H9 (cell line): ENCODE measurements at regions not wholly inside any gene's neighbourhood (a gene's known extent, or its start where the extent isn't known, plus 50 kb on each side); places are given as distances from the start of the nearest gene placed in this dataset.

ENCODE experiments used
- DNase-seq: peaks from one replicate; pipeline ENCODE4 v3.0.0-alpha.2; 2017
- H2AFZ ChIP-seq: one replicate; pipeline ENCODE4 v1.6.1; 2013; ENCODE audit warnings: mild to moderate bottlenecking, low read length, control low read depth, moderate library complexity
- H2AK5ac ChIP-seq: 2 replicates; pipeline ENCODE4 v1.6.1; 2013; ENCODE audit warnings: low read length, control low read depth, mixed read lengths; ENCODE audit not compliant: insufficient read length
- H2BK120ac ChIP-seq: one replicate; pipeline ENCODE4 v1.6.1; 2013; ENCODE audit warnings: low read depth, mild to moderate bottlenecking, low read length, control low read depth, inconsistent platforms; ENCODE audit not compliant: poor library complexity, severe bottlenecking
- H2BK12ac ChIP-seq: 2 replicates; pipeline ENCODE4 v1.6.1; 2013; ENCODE audit warnings: low read length, control low read depth, mixed read lengths, low read depth; ENCODE audit not compliant: insufficient read length
- H2BK15ac ChIP-seq: 2 replicates; pipeline ENCODE4 v1.6.1; 2013; ENCODE audit warnings: low read depth, low read length, control low read depth
- H2BK20ac ChIP-seq: one replicate; pipeline ENCODE4 v1.6.1; 2013; ENCODE audit warnings: low read depth, mild to moderate bottlenecking, low read length, control low read depth, inconsistent platforms; ENCODE audit not compliant: poor library complexity, severe bottlenecking
- H2BK5ac ChIP-seq: 2 replicates; pipeline ENCODE4 v1.6.1; 2013; ENCODE audit warnings: low read length, control low read depth, mixed read lengths; ENCODE audit not compliant: insufficient read length
- H3K14ac ChIP-seq: 2 replicates; pipeline ENCODE4 v1.6.1; 2013; ENCODE audit warnings: low read length, control low read depth; ENCODE audit not compliant: insufficient read depth
- H3K18ac ChIP-seq: 2 replicates; pipeline ENCODE4 v1.6.1; 2013; ENCODE audit warnings: low read depth, mild to moderate bottlenecking, mixed read lengths, low read length, control low read depth; ENCODE audit not compliant: insufficient read length
- H3K23ac ChIP-seq: 2 replicates; pipeline ENCODE4 v1.6.1; 2013; ENCODE audit warnings: low read length, control low read depth, mixed read lengths, low read depth; ENCODE audit not compliant: insufficient read length
- H3K23me2 ChIP-seq: 2 replicates; pipeline ENCODE4 v1.6.1; 2013; ENCODE audit warnings: low read depth, mild to moderate bottlenecking, mixed read lengths, low read length, control low read depth; ENCODE audit not compliant: insufficient read length, poor library complexity, severe bottlenecking
- H3K27ac ChIP-seq: 2 replicates; pipeline ENCODE4 v1.5.1; 2013; ENCODE audit warnings: low read length, control low read depth, mixed read lengths, low read depth; ENCODE audit not compliant: insufficient read length
- H3K27me3 ChIP-seq: 2 replicates; pipeline ENCODE4 v1.6.1; 2013; ENCODE audit warnings: low read length, control low read depth, inconsistent platforms; ENCODE audit not compliant: insufficient read depth
- H3K4ac ChIP-seq: 2 replicates; pipeline ENCODE4 v1.6.1; 2013; ENCODE audit warnings: low read depth, mild to moderate bottlenecking, control low read depth, inconsistent platforms, low read length, moderate library complexity
- H3K4me1 ChIP-seq: 2 replicates; pipeline ENCODE4 v1.6.1; 2013; ENCODE audit warnings: low read length, control low read depth, inconsistent platforms; ENCODE audit not compliant: insufficient read depth
- H3K4me2 ChIP-seq: 2 replicates; pipeline ENCODE4 v1.6.1; 2013; ENCODE audit warnings: low read length, control low read depth, mixed read lengths; ENCODE audit not compliant: insufficient read length, insufficient read depth
- H3K56ac ChIP-seq: 2 replicates; pipeline ENCODE4 v1.6.1; 2013; ENCODE audit warnings: low read depth, mild to moderate bottlenecking, mixed read lengths, low read length, control low read depth; ENCODE audit not compliant: insufficient read length
- H3K79me1 ChIP-seq: 2 replicates; pipeline ENCODE4 v1.6.1; 2013; ENCODE audit warnings: low read depth, mild to moderate bottlenecking, moderate library complexity, low read length, control low read depth, inconsistent platforms; ENCODE audit not compliant: insufficient read depth, poor library complexity, severe bottlenecking
- H3K79me2 ChIP-seq: 2 replicates; pipeline ENCODE4 v1.6.1; 2013; ENCODE audit warnings: low read length, control low read depth, inconsistent platforms; ENCODE audit not compliant: insufficient read depth
- H3K9ac ChIP-seq: 2 replicates; pipeline ENCODE4 v1.6.1; 2013; ENCODE audit warnings: low read length, control low read depth, mixed read lengths; ENCODE audit not compliant: insufficient read length; ENCODE audit errors: extremely low read depth
- H3K9me3 ChIP-seq: one replicate; pipeline ENCODE4 v1.6.1; 2013; ENCODE audit warnings: low read depth, low read length, inconsistent platforms; ENCODE audit not compliant: control insufficient read depth
- H3T11ph ChIP-seq: one replicate; pipeline ENCODE4 v1.6.1; 2013; ENCODE audit warnings: mild to moderate bottlenecking, low read length, control low read depth, inconsistent platforms
- H4K20me1 ChIP-seq: one replicate; pipeline ENCODE4 v1.6.1; 2013; ENCODE audit not compliant: control insufficient read depth, insufficient read length, insufficient read depth
- H4K5ac ChIP-seq: 2 replicates; pipeline ENCODE4 v1.6.1; 2013; ENCODE audit warnings: low read depth, mild to moderate bottlenecking, mixed read lengths, low read length, control low read depth; ENCODE audit not compliant: insufficient read length
- H4K8ac ChIP-seq: replicated peaks from 2 replicates; pipeline ENCODE4 v1.6.1; 2013; ENCODE audit warnings: low read length, control low read depth, mixed read lengths, low read depth; ENCODE audit not compliant: insufficient read length
- H4K91ac ChIP-seq: 2 replicates; pipeline ENCODE4 v1.6.1; 2013; ENCODE audit warnings: low read depth, mild to moderate bottlenecking, moderate library complexity, mixed read lengths, low read length, control low read depth; ENCODE audit not compliant: insufficient read length
- H3K27ac Mint-ChIP-seq, 3 experiments: 2 replicates in 2 of 3; 3 replicates in 1 of 3; pipeline ENCODE4 v1.8.0; 2020 to 2021; ENCODE audit warnings: mixed read lengths in 3 of 3, mild to moderate bottlenecking in 1 of 3, moderate library complexity in 1 of 3
- H3K27me3 Mint-ChIP-seq: 2 replicates; pipeline ENCODE4 v1.8.0; 2021; ENCODE audit warnings: low read depth, mild to moderate bottlenecking, moderate library complexity, mixed read lengths
- H3K36me3 Mint-ChIP-seq, 3 experiments: 2 replicates in 2 of 3; 3 replicates in 1 of 3; pipeline ENCODE4 v1.8.0; 2020 to 2021; ENCODE audit warnings: low read depth in 3 of 3, mixed read lengths in 3 of 3; ENCODE audit not compliant: insufficient read depth in 1 of 3
- H3K4me1 Mint-ChIP-seq, 2 experiments: 2 replicates each; pipeline ENCODE4 v1.8.0; 2020; ENCODE audit warnings: mixed read lengths in 2 of 2
- H3K4me3 Mint-ChIP-seq, 2 experiments: 2 replicates in 1 of 2; 3 replicates in 1 of 2; pipeline ENCODE4 v1.8.0; 2020 to 2021; ENCODE audit warnings: mild to moderate bottlenecking in 2 of 2, mixed read lengths in 2 of 2, moderate library complexity in 1 of 2
- H3K9me3 Mint-ChIP-seq, 2 experiments: 2 replicates in 1 of 2; 3 replicates in 1 of 2; pipeline ENCODE4 v1.8.0; 2020; ENCODE audit warnings: mild to moderate bottlenecking in 2 of 2, mixed read lengths in 2 of 2, moderate library complexity in 1 of 2
- CTCF ChIP-seq: fragments of 200-600 bp; sonication (generic); conservative IDR thresholded peaks from 3 replicates; pipeline ENCODE4 v1.8.0; 2021; ENCODE audit warnings: antibody characterized with exemption, mild to moderate bottlenecking
- WGBS: extraction: QIAGEN DNeasy Blood & Tissue Kit; methylation state at CpG from one replicate; pipeline ENCODE4 v1.1.7; 2013; ENCODE audit warnings: missing lambda C conversion rate, low lambda C conversion rate, mixed read lengths; ENCODE audit not compliant: insufficient read length; ENCODE audit errors: extremely low coverage; 5-methylcytosine and 5-hydroxymethylcytosine counted together

DNA sequence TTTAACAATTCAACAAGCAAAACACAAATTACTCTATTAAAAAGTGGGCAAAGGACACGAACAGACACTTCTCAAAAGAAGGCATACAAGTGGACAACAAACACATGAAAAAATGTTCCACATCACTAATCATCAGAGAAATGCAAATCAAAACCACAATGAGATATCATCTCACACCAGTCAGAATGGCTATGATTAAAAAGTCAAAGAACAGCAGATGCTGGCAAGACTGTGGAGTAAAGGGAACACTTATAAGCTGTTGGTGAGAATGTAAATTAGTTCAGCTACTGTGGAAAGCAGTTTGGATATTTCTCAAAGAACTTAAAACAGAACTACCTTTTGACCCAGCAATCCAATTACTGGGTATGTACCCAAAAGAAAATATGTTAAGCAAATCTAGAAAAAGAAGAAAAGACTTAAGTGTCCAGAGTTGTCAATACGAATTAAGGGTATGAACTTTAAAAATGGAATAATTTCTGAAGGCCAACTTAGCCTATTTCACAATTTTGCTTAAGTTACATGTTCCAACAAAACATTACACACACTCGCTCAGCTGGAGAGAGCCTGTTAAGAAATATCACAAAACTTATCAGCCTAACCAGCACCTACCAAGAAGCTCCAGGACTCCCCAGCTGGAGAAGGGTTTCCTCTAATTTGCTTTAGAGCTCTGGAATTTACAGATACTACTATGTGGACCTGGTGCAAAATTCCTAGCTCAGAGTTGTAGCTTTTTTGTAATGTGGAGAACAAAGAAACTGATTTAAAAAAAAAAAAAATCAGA, 232.1 kb downstream of the DUSP10 start:
- H2AFZ ChIP-seq = no peak overlapping the region
- H4K5ac ChIP-seq = no peak overlapping the region
- no peak overlapping the region for H3K27ac ChIP-seq
- no peak overlapping the region for H2BK5ac ChIP-seq
- H3T11ph ChIP-seq = no peak overlapping the region
- no peak overlapping the region for H3K18ac ChIP-seq
- H3K27me3 ChIP-seq = no peaks in the 10 kb centered on the region
- Mint-ChIP-seq H3K36me3 (peaks cover 3 to 24% (median 7%) of the 10 kb centered on the region in 3 experiments; a peak in 6 of 7 replicates), H3K27ac (0 out of 7 replicates have a peak overlapping the region, but pooled peaks of 1 of the 3 experiments have one; percentile 47), H3K27me3 (no peaks in the 10 kb centered on the region), H3K4me1 (peaks cover 15 to 17% of the 10 kb centered on the region in 2 experiments), H3K9me3 (peaks cover 15 to 17% of the 10 kb centered on the region in 2 experiments; a peak in 4 of 5 replicates), H3K4me3 (no peak overlapping the region)
- H4K8ac ChIP-seq = no peak overlapping the region
- no peaks in the 10 kb centered on the region for H3K23me2 ChIP-seq
- no peak overlapping the region for H2BK120ac ChIP-seq
- no peak overlapping the region for H3K9ac ChIP-seq
- no peaks in the 10 kb centered on the region for H3K79me2 ChIP-seq
- H2AK5ac ChIP-seq = no peak overlapping the region
- H3K14ac ChIP-seq = no peak overlapping the region
- no peak for TF ChIP-seq CTCF
- no peaks in the 10 kb centered on the region; the same call in 1 of the 2 replicates for H3K4me1 ChIP-seq
- no peak overlapping the region for H2BK20ac ChIP-seq
- no peak overlapping the region for H2BK12ac ChIP-seq
- H3K4ac ChIP-seq = no peak overlapping the region
- H3K79me1 ChIP-seq = no peaks in the 10 kb centered on the region
- no peak overlapping the region for H3K56ac ChIP-seq
- H2BK15ac ChIP-seq = no peak overlapping the region
- no peak overlapping the region for H4K91ac ChIP-seq
- no peaks in the 10 kb centered on the region for H4K20me1 ChIP-seq
- H3K4me2 ChIP-seq = no peak overlapping the region
- no peak for DNase-seq
- no peak overlapping the region for H3K23ac ChIP-seq
- no peaks in the 10 kb centered on the region for H3K9me3 ChIP-seq
- WGBS = no CpG with 5 or more reads among the region's 3 CpGs
